ENCODE measurements at regions not wholly inside any gene's neighbourhood (a gene's known extent, or its start where the extent isn't known, plus 50 kb on each side); places are given as distances from the start of the nearest gene placed in this dataset.
"Not testable (repeated sequence)": the region's sequence is repeated elsewhere in the genome, so short reads cannot be mapped to it uniquely, and the experiment has no call there.

DNA sequence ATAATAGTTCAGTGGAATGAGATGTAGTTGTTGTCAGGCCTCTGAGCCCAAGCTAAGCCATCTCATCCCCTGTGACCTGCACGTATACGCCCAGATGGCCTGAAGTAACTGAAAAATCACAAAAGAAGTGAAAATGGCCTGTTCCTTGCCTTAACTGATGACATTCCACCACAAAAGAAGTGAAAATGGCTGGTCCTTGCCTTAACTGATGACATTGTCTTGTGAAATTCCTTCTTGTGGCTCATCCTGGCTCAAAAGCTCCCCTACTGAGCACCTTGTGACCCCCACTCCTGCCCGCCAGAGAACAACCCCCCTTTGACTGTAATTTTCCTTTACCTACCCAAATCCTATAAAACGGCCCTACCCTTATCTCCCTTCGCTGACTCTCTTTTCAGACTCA is 361.4 kb upstream of the ARRDC3 start:
- not testable (repeated sequence) for DNase-seq

DNA sequence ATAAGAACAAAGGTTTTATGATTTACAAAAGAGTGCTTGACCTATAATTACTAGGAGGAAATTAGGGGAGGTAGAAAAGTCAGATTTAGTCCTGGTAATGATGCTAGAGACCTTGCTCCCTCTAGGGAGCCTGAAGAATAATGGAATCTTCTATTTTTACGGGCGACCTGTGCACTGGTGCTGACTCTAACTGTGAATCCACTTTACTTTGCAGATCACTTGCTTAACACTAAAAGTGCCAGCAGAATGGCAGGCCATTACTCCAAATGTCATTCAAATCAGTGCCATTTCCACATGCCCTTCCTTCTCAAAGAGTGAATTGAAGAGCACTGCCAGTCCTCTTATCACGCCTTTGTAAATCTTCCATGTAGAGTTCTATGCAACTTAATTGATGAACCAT is 359.4 kb upstream of the ARRDC3 start:
- peak; percentile 29 for DNase-seq

DNA sequence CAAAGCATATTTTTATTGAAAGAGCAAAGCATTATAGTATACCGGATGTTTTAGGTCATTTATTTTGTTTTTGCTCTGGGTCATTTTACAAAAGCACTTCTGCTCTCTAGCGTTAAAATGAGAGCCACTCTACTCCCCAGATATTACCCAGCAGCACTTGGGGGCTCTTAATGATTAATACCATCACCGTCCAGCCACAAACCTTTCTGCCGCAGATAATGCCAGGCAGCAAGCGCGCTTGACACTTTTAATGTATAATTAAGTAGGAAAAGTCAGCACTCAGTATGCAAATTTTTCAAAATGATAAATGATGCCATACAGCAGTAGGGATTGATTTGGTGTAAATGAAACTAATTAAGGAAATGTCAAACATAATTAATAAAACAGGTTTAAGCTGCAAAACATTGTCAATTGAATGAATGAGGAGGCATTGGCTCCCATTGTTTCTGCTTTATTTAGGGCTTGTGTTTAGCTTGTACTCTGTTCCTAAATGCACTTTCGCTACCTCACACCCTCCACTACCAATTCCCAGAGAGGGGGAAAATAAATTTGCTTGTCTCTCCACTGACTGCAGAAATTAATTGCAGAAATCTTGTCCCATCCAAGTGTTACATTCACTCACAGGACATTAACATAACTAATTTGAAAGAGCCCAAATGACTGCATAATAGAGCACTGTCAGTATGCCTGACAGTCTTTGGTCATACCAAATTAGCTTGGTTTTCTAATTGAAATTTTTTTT is 358.8 kb upstream of the ARRDC3 start:
- DNase-seq = no peak

DNA sequence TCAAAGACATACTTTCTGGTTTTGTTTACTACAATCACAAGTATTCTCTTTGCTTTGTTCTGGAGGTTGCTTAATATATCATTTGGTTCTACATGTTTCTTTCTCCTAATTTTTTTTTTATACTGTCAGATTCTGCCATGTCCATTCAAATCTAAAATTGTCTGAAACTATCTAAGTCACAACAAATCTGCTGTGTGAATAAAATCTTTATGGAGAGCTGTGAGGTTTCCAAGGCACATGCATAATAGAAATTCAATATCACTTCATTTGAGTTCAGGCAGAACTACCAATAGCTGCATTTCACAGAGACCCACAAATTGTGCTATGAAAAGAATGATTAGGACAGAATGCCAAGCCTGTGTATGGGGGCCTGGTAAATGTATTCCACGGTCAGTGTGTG is 346.9 kb upstream of the ARRDC3 start:
- no peak for DNase-seq

DNA sequence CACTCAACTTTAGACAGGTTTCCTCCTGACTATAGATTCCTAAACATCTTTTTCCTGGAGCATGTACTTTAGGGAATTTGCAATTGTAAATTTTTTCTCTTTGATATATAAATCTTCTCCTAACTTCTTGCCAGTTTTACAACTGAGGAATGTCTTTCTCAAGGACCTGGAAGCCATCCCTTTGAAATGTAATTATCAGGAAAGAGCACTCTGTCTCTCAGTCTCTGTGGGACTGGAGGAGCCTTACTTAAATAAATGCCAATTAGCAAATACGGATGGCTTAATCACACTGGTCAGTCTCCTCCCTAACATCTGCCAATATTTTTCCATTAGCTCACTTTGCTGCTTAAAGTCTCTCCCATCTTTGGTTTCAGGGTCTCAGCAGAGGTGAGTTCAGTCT is 344.3 kb upstream of the ARRDC3 start:
- DNase-seq = no peak

DNA sequence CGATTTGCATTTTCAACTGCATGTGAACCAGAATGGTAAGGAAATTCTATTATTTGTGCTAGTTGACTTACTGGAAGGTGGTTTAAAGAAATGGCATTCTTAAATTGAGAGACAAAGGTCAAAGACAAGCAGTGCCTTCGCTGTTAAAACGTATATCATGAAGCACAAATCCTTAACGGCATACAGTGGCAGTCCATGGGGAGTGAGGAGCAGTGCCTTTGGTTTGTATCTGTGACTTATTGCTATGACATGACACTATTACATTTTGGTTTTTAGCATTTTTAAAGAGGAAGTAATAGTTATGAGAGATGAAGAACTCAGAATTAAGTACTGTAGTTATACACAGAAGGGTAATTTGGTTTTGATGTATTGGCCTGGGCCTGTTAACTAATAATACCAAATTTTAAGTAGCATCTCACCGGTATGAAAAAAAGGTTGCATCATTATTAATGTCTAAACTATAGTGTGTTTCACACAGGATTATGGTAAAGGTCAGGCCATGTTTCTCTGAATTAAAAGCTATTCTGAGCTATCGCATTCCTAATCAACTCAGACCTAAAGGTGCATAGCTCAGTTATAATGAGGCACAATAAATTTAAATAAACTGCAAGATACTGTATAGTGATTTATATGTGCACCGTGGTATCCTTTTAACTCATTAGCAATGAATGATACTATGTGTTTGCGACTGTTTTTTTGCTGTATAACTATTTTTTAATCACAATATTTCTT is 339.8 kb upstream of the ARRDC3 start:
- no peak for DNase-seq

DNA sequence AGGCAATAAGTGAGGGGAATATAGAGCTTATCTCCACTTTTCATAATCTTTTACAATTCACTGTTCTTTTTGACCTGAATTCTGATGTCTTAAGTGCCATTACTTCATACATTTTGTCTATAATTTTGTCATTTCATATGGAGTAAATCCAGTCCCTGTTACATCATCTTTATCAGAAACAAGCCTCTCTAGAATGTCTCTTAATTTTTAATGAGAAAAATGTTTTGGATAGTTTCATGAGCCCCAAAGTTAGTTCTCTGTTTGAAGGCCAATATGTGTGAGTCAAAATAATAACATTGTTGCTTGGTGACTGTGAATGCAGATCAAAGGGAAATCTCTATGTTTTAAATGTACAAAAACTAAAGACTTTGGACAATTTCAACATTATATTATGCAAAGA is 329.6 kb upstream of the ARRDC3 start:
- no peak for DNase-seq

DNA sequence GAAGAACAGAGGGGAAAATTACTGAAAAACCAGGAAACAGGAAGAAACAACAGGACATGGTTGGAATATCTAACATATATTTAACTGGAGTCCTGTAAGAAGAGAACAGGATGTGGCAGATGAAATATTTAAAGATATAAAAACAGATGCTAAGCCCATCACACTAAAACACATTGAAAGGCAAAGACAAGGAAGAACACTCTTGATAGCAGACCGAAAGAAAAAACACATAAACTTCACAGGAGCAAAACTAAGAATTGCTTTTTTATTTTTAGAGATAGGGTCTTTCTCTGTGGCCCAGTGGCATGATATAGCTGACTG is 324.4 kb upstream of the ARRDC3 start:
- DNase-seq = no peak

DNA sequence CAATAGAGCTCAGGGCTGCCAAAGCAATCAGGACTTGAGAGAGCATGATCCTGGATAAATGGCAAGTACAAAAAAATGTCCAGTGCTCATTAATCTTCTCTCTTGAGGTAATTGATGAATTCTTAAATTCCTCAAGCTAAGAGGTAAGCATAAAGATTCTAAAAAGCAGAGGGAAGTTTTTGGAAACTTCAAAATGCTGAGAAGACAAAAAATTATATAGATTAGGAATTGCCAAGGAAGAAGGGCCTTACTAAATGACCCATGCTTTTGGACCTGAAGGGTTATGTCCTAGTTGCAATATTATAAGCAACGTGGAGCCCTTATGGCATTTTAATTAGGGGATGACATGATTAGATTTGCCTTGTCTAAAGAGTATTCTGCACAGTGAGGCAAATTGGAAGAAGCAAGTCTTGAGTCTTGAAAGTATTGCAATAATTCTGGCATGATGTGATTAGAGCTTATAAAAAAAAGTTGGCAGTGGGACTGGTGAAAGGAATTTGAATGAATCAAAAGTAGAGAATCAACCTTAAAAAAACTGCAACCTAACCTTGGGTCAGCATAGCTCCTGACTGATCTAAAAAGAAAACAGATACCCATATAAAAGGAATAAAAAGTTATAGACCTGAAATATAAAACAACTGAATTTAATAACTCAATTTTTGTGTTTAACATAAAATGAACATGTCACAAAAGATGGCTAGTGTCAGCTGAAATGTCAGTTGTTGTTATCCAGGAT is 323.8 kb upstream of the ARRDC3 start:
- DNase-seq = no peak

DNA sequence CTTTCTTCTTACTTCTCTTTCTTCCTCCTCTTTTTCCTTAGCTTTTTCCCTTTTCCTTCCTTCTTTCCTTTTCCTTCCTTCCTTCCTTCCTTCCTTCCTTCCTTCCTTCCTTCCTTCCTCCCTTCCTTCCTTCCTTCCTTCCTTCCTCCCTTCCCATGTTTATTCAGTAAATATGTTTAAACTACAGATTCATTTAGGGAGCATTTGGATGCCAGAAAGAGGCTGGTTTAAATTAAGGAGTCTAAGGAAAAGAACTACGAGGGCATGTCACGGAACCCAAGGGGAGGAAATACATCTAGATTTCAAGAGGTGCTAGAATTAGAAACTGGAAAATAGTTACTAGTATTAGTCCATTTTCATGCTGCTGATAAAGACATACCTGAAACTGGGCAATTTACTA is 320.0 kb upstream of the ARRDC3 start:
- DNase-seq = no peak

DNA sequence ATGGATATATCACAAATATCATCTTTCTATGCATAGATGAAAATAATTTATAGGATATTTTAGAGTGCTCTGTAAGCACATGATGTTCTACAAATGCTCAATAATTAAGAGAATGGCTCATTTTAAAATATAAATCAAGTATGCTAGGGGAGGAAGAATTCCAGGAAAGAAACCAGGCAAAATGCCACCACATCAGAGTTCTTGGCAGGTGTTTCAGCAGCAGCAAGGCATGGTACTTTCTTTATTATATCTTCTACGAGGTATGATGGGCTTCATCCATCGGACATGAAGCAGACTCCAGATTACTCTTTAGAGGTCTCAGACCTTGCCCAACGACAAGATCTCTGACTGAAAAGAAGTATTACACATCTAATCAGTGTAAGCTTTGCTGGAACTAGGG is 316.3 kb upstream of the ARRDC3 start:
- no peak for DNase-seq

DNA sequence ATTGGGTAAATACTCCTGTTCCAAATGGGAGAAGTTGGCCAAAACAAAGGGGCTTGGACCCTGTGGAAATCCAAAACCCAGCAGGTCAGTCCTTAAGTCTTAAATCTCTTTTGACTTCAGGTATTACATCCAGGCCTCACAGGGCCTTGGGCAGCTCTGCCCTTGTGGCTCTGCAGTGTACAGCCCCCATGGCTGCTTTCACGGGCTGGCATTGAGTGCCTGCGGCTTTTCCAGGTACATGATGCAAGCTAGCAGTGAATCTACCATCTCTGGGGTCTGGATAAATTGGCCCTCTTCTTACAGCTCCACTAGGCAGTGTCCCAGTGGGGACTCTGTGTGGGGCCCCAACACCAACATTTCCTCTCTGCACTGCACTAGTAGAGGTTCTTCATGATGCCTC is 308.5 kb upstream of the ARRDC3 start:
- DNase-seq = no peak

DNA sequence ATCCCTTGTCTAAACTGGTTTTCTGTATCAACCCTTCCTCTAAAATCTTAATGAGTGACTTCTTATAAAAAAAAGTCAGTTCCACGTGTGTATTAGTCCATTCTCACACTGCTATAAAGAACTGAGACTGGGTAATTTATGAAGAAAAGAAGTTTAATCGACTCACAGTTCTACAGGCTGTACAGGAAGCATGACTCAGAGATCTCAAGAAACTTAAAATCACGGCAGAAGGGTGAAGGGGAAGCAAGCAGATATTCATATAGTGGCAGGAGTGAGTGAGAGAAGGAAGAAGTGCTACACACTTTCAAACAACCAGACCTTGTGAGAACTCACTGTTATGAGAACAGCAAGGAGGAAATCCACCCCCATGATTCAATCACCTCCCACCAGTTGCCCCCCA is 307.8 kb upstream of the ARRDC3 start:
- no peak for DNase-seq

DNA sequence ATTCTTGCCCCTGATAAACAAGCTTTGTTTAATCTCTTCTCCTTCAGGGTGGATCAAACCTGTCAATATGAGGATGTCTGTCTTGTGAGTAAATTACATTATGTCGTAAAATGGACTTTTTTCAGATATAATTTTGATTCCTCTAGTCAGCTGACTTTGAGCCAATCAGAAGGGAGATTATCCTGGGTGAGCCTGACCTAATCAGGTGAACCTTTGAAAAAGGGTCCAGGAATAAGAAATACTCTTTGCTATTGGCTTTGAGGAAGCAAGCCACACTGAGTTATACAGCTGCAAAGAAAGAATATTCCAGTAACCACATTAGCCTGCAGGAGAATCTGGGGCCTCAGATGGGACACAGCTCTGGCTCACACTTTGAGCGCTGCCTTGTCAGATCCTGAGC is 304.3 kb upstream of the ARRDC3 start:
- DNase-seq = no peak

DNA sequence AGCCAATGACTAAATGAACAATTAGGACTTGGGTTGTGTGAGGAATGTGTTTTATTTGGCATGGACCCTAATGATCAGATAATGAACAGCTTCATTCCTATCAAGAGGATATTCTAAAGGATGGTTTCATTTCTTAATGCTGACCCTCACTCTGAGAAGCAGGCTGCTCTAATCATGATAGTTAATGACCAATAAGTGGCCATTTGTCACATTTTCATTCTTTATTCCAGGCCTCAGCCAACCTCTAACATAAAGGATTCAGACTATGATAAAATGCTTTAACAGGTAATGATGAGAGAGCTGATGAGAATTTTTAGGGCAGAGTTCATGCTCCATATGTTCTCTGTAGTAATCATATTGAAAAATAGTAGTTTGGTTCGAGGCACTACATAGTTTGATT is 301.5 kb upstream of the ARRDC3 start:
- no peak for DNase-seq

DNA sequence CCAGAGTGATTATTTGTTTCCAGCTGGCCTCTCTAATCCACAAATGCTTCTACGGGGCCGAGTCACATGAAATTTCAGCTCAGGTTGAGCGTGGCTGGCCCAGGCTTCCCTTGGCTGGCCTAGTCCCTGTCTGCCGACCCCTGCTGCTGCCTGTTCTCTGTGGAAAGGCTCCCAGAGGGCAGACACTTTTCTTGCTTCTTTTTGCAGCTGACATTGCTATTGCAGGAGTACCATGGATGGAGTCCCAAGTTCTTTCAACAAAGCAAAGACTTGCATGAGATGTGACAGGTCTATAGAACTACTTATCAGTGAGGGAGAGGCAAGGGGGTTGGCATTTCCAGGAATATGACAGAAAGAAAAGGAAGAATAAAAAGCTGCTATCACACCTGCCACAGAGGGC is 287.4 kb upstream of the ARRDC3 start:
- DNase-seq = no peak

DNA sequence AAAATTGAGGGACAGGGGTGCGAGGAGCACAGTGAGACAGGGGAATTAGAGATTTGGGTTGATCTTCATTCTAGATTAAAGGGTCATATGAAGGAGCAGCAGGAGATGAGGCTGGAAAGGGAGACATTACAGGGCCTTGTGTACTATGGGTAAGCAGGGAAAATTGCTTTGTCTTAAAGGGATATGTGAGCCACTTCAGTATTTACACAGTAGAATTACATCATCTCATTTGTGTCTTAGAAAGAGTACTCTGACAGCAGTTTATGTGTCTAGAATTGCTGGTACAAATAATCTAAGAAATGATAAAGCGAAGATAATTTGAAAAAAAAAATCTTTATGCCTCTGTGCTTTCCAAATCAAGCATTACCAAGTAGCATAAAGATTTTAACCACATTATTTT is 287.0 kb upstream of the ARRDC3 start:
- DNase-seq = no peak

DNA sequence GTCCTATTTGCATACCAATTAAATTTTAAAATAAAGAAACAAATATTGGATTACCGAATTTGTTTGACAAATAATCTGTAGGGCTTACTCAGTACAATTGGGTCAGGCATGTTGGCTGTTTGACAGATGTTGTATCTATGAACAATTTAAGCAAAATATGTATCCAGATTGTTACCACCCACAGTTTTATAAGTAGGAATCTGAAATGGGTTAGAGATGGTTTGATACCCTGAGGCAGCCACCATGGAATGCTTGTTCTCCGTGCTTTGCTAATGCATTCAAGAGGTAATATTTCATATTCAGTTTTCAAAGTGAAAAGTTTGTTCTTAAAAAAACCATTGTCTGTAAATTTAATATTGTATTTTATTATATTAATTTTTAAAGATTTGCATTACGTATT is 285.1 kb upstream of the ARRDC3 start:
- DNase-seq = no peak

DNA sequence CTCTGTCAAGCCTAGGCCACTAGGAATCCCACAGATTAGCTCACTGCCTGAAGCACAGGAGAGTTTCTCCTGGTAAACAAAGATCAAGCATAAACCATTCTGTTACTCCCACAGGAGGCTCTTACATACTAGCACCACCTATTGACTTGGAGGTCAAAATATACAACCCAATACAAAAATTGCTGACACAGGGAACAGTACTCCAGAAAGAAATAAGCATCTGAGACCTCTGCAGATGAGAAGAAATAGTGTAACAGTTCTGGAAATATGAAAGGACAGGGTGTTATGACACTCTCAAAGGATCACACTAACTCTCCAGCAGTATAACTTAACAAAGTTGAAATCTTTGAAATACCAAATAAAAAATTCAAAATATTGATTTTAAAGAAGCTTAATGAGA is 269.6 kb upstream of the ARRDC3 start:
- DNase-seq = no peak

DNA sequence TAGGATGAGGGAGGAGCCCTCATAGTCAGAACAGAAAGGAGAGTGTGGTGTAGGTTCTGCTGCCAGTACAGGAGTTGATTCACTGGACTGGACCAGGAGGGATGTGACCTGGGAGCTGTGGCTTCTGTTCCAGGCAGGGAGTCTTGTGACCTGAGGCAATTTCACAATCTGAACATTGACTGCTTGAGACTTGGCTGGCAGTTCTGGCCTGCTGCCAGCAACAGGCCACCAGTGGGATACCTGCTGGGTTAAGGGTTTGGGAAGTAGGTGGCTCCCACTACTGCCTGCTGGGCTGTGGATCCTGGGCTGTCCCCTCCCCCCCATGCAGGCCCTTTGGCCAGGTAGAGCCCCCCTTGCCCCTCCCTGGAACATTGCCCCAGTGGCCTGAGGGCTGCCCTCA is 268.6 kb upstream of the ARRDC3 start:
- no peak for DNase-seq

DNA sequence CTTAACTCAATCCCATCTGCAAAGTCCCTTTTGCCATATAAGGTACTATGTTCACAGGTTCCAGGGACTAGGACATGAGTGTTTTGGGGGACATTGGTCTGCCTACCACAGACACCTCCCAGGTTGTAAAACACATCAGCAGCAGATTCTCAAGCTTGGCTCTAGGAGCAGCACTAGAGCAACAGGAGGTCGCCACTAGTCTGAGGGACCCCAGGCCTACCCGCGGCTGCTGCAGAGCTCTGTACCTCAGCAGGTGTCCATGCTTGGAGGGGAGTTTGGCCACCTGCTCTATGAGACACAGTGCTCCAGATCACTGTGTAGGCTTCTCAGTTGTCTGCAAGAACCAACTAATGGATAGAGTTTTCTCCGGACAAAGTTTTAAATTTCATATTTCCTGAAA is 262.2 kb upstream of the ARRDC3 start:
- no peak for DNase-seq

DNA sequence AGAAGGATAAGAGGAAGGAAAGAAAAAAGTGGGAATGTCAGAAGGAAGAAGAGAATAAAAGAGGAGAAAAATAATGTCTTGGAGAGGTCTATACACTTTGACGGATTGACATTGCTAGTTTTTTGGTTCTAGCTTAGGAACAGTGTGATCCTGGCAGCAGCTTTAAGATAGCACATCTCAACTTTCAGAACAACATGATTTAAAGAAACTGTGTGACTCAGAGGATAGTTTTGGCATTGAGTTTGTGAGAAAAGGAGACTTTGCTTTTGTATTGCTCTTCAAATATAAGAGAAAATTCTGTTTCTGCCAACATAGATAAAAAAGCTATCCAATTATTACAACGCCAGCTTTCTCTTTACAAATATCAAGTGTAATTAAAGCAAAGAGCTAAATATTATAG is 260.7 kb upstream of the ARRDC3 start:
- DNase-seq = no peak

DNA sequence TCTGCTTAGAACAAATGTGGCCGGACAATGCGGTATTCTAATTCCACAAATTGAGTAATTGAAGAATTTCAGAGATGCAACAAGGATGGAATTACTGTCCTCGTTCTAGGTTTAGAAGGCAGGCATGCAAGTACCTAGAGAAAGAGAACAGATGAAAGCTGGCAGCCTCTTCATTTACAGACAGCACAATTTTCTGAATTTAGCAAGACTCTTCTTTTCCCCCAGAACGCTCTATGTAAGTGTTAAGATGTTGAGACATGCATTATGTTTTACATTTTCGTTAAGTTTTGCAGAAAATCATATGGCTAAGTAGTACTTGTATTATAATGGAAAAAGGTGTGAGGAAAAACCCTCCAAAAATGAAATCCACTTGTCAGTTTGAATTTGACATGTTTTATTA is 259.5 kb upstream of the ARRDC3 start:
- DNase-seq = no peak

DNA sequence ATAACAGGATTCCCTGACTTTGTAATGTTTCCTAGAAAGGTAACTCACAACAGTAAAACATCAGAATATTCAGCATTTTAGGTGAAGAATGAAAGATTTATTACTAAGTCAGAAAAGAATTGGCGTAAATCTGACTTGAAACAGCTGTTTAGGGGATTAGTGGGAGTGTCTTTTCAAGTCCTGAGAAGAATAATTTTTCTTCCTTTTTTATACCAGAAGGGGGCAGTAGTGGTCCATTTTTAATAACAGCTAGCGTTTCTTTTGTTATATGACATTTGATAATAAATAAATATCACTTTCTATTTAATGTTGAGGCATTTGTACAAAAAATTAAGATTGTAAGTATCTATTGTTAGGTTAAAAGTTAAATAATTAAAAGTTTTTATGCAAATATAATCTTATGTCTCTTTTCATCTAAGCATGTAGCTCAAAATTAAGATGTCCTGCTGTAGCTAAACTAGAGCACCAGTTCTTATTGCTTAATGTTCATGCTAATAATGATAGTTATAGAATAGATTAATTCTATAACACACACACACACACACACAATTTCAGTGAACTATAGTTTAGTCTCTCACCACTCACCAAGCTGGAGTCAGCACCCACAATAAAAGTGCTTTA is 258.7 kb upstream of the ARRDC3 start:
- DNase-seq = peak; percentile 47

All from NCI-H2227 treated with DMSO at 0.1 percent for 48 hours (cell line).